ENCODE measurements at regions not wholly inside any gene's neighbourhood (a gene's known extent, or its start where the extent isn't known, plus 50 kb on each side); places are given as distances from the start of the nearest gene placed in this dataset.

GRCh38 chr10:24039315-24039714, 169.6 kb upstream of the KIAA1217 start:
- no peak for DNase-seq

- no peak for DNase-seq
These were observed 169.0 kb upstream of the KIAA1217 start for GRCh38 chr10:24039897-24040296.

GRCh38 chr10:24041034-24041433, 167.9 kb upstream of the KIAA1217 start:
- no peak for DNase-seq

GRCh38 chr10:24041834-24042233, 167.1 kb upstream of the KIAA1217 start:
- no peak for DNase-seq

GRCh38 chr10:24042884-24043283, 166.1 kb upstream of the KIAA1217 start:
- no peak for DNase-seq

GRCh38 chr10:24046060-24046459, 162.9 kb upstream of the KIAA1217 start:
- DNase-seq = no peak

GRCh38 chr10:24047176-24047575, 161.8 kb upstream of the KIAA1217 start:
- no peak for DNase-seq

- no peak for DNase-seq
These were observed 154.5 kb upstream of the KIAA1217 start for GRCh38 chr10:24054421-24054820.

GRCh38 chr10:24080207-24080606, 128.7 kb upstream of the KIAA1217 start:
- no peak for DNase-seq

GRCh38 chr10:24086296-24087086, 122.4 kb upstream of the KIAA1217 start:
- no peak for DNase-seq

- DNase-seq = no peak
These were observed 117.7 kb upstream of the KIAA1217 start for GRCh38 chr10:24091256-24091655.

GRCh38 chr10:24096281-24096680, 112.7 kb upstream of the KIAA1217 start:
- no peak for DNase-seq

- no peak for DNase-seq
These were observed 111.2 kb upstream of the KIAA1217 start for GRCh38 chr10:24097751-24098207.

- DNase-seq = no peak
These were observed 104.0 kb upstream of the KIAA1217 start for GRCh38 chr10:24104895-24105294.

GRCh38 chr10:24113901-24114300, 95.0 kb upstream of the KIAA1217 start:
- no peak for DNase-seq

GRCh38 chr10:24114556-24114955, 94.4 kb upstream of the KIAA1217 start:
- no peak for DNase-seq

- no peak for DNase-seq
These were observed 93.5 kb upstream of the KIAA1217 start for GRCh38 chr10:24115403-24115802.

GRCh38 chr10:24118246-24118645, 90.7 kb upstream of the KIAA1217 start:
- no peak for DNase-seq

- no peak for DNase-seq
These were observed 89.0 kb upstream of the KIAA1217 start for GRCh38 chr10:24119896-24120295.

- no peak for DNase-seq
These were observed 88.3 kb upstream of the KIAA1217 start for GRCh38 chr10:24120646-24121045.

GRCh38 chr10:24127516-24127915, 81.4 kb upstream of the KIAA1217 start:
- no peak for DNase-seq

GRCh38 chr10:24128066-24128730, 80.7 kb upstream of the KIAA1217 start:
- DNase-seq = no peak

- DNase-seq = no peak
These were observed 76.2 kb upstream of the KIAA1217 start for GRCh38 chr10:24132741-24133140.

- DNase-seq = no peak
These were observed 75.1 kb upstream of the KIAA1217 start for GRCh38 chr10:24133835-24134234.
